ENCODE measurements at regions not wholly inside any gene's neighbourhood (a gene's known extent, or its start where the extent isn't known, plus 50 kb on each side); places are given as distances from the start of the nearest gene placed in this dataset.

GRCh38 chr9:107868186-107868585 is 378.6 kb upstream of the KLF4 start (continued):
- TF ChIP-seq ZBTB33 (CRISPR knock-in tag; IDR thresholded peaks at IDR 0.05), result no peak
- TF ChIP-seq ZNF331 (CRISPR knock-in tag; IDR thresholded peaks at IDR 0.05), result no peak
- TF ChIP-seq NFATC3 (CRISPR knock-in tag; IDR thresholded peaks at IDR 0.05), result no peak
- no peak for TF ChIP-seq ZBTB2 (CRISPR knock-in tag; IDR thresholded peaks at IDR 0.05; ENCODE audit: low read depth)
- no peak for TF ChIP-seq NR1H2 (CRISPR knock-in tag; IDR thresholded peaks at IDR 0.05; ENCODE audit: borderline replicate concordance, low read depth)
- no peak for TF ChIP-seq MIER3 (CRISPR knock-in tag; IDR thresholded peaks at IDR 0.05; ENCODE audit: borderline replicate concordance)
- TF ChIP-seq KDM1A (CRISPR knock-in tag; IDR thresholded peaks at IDR 0.05), result no peak
- no peak for TF ChIP-seq HDAC6 (IDR thresholded peaks at IDR 0.05; ENCODE audit: low read depth, low read length)
- TF ChIP-seq HDAC2 (CRISPR knock-in tag; IDR thresholded peaks at IDR 0.05), result no peak

GRCh38 chr9:107867738-107868137 is 378.2 kb upstream of the KLF4 start:
- BruUV-seq (replicated peaks), result no TSS peak
- Histone ChIP-seq H3K4me1 (ENCODE audit: insufficient read depth, low read length) (no peaks in the 10 kb centered on the region), H3K9me3 (ENCODE audit: low read length) (no peaks in the 10 kb centered on the region), H3K79me2 (ENCODE audit: insufficient read depth, low read length) (no peaks in the 10 kb centered on the region), H3K36me3 (replicated peaks in 1 of 2; ENCODE audit: control insufficient read depth in 1 of 2, insufficient read depth in 2 of 2, low read length in 2 of 2) (no peaks in the 10 kb centered on the region), H4K20me1 (ENCODE audit: insufficient read depth, low read length) (no peaks in the 10 kb centered on the region), H3K9ac (ENCODE audit: insufficient read depth, low read depth, low read length) (no peak overlapping the region), H3K4me3 (replicated peaks in 1 of 3; ENCODE audit: insufficient read depth in 1 of 3, low read depth in 2 of 3, low read length in 3 of 3) (no peak overlapping the region), H3K4me2 (ENCODE audit: low read depth, low read length) (no peak overlapping the region), H2AFZ (ENCODE audit: low read length) (no peak overlapping the region), H3K27me3 (ENCODE audit: control insufficient read depth in 1 of 2, insufficient read depth in 2 of 2, low read length in 2 of 2) (no peaks in the 10 kb centered on the region), H3K27ac (ENCODE audit: extremely low read length, insufficient read depth, low read length) (no peak overlapping the region)
- ATAC-seq (no peak), FAIRE-seq (no peak), DNase-seq (ENCODE audit: low spot score) (no peak)
- intact Hi-C loops (cut with micrococcal nuclease; ENCODE audit: unreplicated experiment), result no loop called here
- WGBS (ENCODE audit: low lambda C conversion rate), result 49% methylated on average over 4 of the region's 5 CpGs
- in situ Hi-C loops (cut with HindIII; ENCODE audit: extremely low pct_ligation_motif_present, low pct_unique_long_range_greater_than_20kb), result no loop called here
- TF ChIP-seq ZNF549 (CRISPR knock-in tag; IDR thresholded peaks at IDR 0.05) (no peak), ZNF704 (CRISPR knock-in tag; IDR thresholded peaks at IDR 0.05; ENCODE audit: borderline replicate concordance) (no peak), SPEN (CRISPR knock-in tag; IDR thresholded peaks at IDR 0.05; ENCODE audit: low read depth) (no peak), IKZF5 (CRISPR knock-in tag; IDR thresholded peaks at IDR 0.05) (no peak), ZNF577 (CRISPR knock-in tag; IDR thresholded peaks at IDR 0.05; ENCODE audit: borderline replicate concordance, low read depth) (no peak), TCF7 (IDR thresholded peaks at IDR 0.05; ENCODE audit: low read depth) (no peak), FOXO4 (CRISPR knock-in tag; conservative IDR thresholded peaks at IDR 0.05) (no peak), ZNF576 (CRISPR knock-in tag; IDR thresholded peaks at IDR 0.05) (no peak)
- CTCF ChIA-PET (ENCODE audit: low intra/inter-chr PET ratio, low total read pairs), result no interaction called here
- POLR2A ChIA-PET, result no interaction called here

Measured in HepG2 (cell line).